HG03025 (cell line): ENCODE measurements at regions not wholly inside any gene's neighbourhood (a gene's known extent, or its start where the extent isn't known, plus 50 kb on each side); places are given as distances from the start of the nearest gene placed in this dataset.

Experiments
- ATAC-seq: cut with Tn5 transposase; IDR thresholded peaks from one replicate; pipeline ENCODE4 v1.9.1; 2021; ENCODE audit warnings: mild to moderate bottlenecking, moderate library complexity; ENCODE audit not compliant: unreplicated experiment, low FRiP score

- ATAC-seq: no peak
These were observed 305.6 kb downstream of the COG6 start for GRCh38 chr13:39961036-39961435.

GRCh38 chr13:39963612-39964011 is 308.1 kb downstream of the COG6 start:
- no peak for ATAC-seq

GRCh38 chr13:39965309-39965708 is 309.8 kb downstream of the COG6 start:
- ATAC-seq: no peak

- no peak for ATAC-seq
These were observed 311.9 kb downstream of the COG6 start for GRCh38 chr13:39967199-39967959.

GRCh38 chr13:39968646-39969475 is 313.4 kb downstream of the COG6 start:
- ATAC-seq: no peak

GRCh38 chr13:39970177-39970846 is 314.9 kb downstream of the COG6 start:
- ATAC-seq: no peak

- no peak for ATAC-seq
These were observed 316.1 kb downstream of the COG6 start for GRCh38 chr13:39971526-39971925.

- no peak for ATAC-seq
These were observed 321.0 kb downstream of the COG6 start for GRCh38 chr13:39976481-39976880.

- ATAC-seq: no peak
These were observed 325.6 kb downstream of the COG6 start for GRCh38 chr13:39981056-39981455.

- ATAC-seq: no peak
These were observed 327.3 kb downstream of the COG6 start for GRCh38 chr13:39982745-39983144.

GRCh38 chr13:39985071-39985470 is 329.6 kb downstream of the COG6 start:
- no peak for ATAC-seq

- ATAC-seq: no peak
These were observed 332.9 kb downstream of the COG6 start for GRCh38 chr13:39988351-39988750.

- ATAC-seq: no peak
These were observed 342.7 kb downstream of the COG6 start for GRCh38 chr13:39998166-39998565.

GRCh38 chr13:40002016-40002415 is 346.6 kb downstream of the COG6 start:
- no peak for ATAC-seq

GRCh38 chr13:40013554-40013953 is 358.1 kb downstream of the COG6 start:
- ATAC-seq: no peak

GRCh38 chr13:40016953-40017660 is 361.6 kb downstream of the COG6 start:
- ATAC-seq: no peak

GRCh38 chr13:40017662-40018262 is 362.3 kb downstream of the COG6 start:
- ATAC-seq: no peak

- no peak for ATAC-seq
These were observed 368.2 kb downstream of the COG6 start for GRCh38 chr13:40023595-40024203.

GRCh38 chr13:40024204-40024966 is 368.9 kb downstream of the COG6 start:
- no peak for ATAC-seq
